H1 (cell line): ENCODE measurements at regions not wholly inside any gene's neighbourhood (a gene's known extent, or its start where the extent isn't known, plus 50 kb on each side); places are given as distances from the start of the nearest gene placed in this dataset.

ENCODE experiments used
- CBX5 ChIP-seq: fragments of 300-800, 300-1000 bp; sonication (generic); IDR thresholded peaks from 2 replicates; pipeline ENCODE4 v1.7.1; 2016; ENCODE audit warnings: antibody characterized with exemption, low read length, low read depth
- CBX8 ChIP-seq: fragments of 300-800, 300-1000 bp; sonication (generic); IDR thresholded peaks from 2 replicates; pipeline ENCODE4 v1.7.1; 2016; ENCODE audit warnings: low read depth, low read length, borderline replicate concordance
- CHD1 ChIP-seq: IDR thresholded peaks from 2 replicates; pipeline ENCODE4 v1.6.1; 2012; ENCODE audit warnings: low read depth, low read length, improper control_type of control experiment
- CHD2 ChIP-seq: IDR thresholded peaks from 2 replicates; pipeline ENCODE4 v1.6.1; 2012; ENCODE audit warnings: low read length, improper control_type of control experiment
- CTCF ChIP-seq, 3 experiments: IDR thresholded peaks; 1 replicate in 2 of 3; 2 replicates in 1 of 3; pipeline versions ENCODE4 v1.5.1 to v1.6.1; 2011; ENCODE audit warnings: low read length in 3 of 3, mild to moderate bottlenecking in 3 of 3, inconsistent platforms in 2 of 3, low read depth in 1 of 3, moderate library complexity in 1 of 3; ENCODE audit not compliant: insufficient read depth in 1 of 3; ENCODE audit errors: control extremely low read depth in 1 of 3
- GTF2F1 ChIP-seq: IDR thresholded peaks from 2 replicates; pipeline ENCODE4 v1.6.1; 2012; ENCODE audit warnings: low read depth, low read length, improper control_type of control experiment, borderline replicate concordance
- JUND ChIP-seq: IDR thresholded peaks from 2 replicates; pipeline ENCODE4 v1.6.1; 2011; ENCODE audit warnings: mild to moderate bottlenecking, improper control_type of control experiment, low read length
- KDM1A ChIP-seq: fragments of 200-600, 300-600 bp; sonication (generic); IDR thresholded peaks from 2 replicates; pipeline ENCODE4 v1.7.1; 2016; ENCODE audit warnings: mild to moderate bottlenecking, low read length, borderline replicate concordance
- NANOG ChIP-seq: IDR thresholded peaks from 2 replicates; pipeline ENCODE4 v1.6.1; 2011; ENCODE audit warnings: low read length, low read depth, mild to moderate bottlenecking, inconsistent platforms; ENCODE audit not compliant: insufficient read depth, poor library complexity, severe bottlenecking
- PHF8 ChIP-seq: fragments of 200-600 bp; sonication (generic); conservative IDR thresholded peaks from 2 replicates; pipeline ENCODE4 v1.7.1; 2012; ENCODE audit warnings: low read depth, mild to moderate bottlenecking, inconsistent platforms, low read length, moderate library complexity
- SIN3A ChIP-seq, 2 experiments: IDR thresholded peaks in 1 of 2; conservative IDR thresholded peaks in 1 of 2; 2 replicates each; pipeline ENCODE4 v1.6.1; 2011 to 2012; ENCODE audit warnings: low read length in 2 of 2, improper control_type of control experiment in 1 of 2, low read depth in 1 of 2, mild to moderate bottlenecking in 1 of 2
- SRF ChIP-seq: IDR thresholded peaks from 2 replicates; pipeline ENCODE4 v1.6.1; 2011; ENCODE audit warnings: mild to moderate bottlenecking, low read depth, low read length, moderate library complexity

- TF ChIP-seq CBX8 (no peak), GTF2F1 (no peak), KDM1A (no peak), CHD2 (no peak), JUND (no peak), SIN3A (conservative IDR thresholded peaks at IDR 0.05 in 1 of 2, IDR thresholded peaks at IDR 0.05 in 1 of 2; ENCODE audit: low read depth in 1 of 2, low read length in 2 of 2) (no peak), CTCF (IDR thresholded peaks at IDR 0.05; ENCODE audit: control extremely low read depth in 1 of 3, insufficient read depth in 1 of 3, low read depth in 1 of 3, low read length in 3 of 3) (peak; percentile 45 to 58 (median 46)), NANOG (peak; percentile 40), SRF (no peak), PHF8 (no peak), CBX5 (no peak), CHD1 (no peak)
These were observed 414.8 kb upstream of the MKI67 start (continued) for GRCh38 chr10:128540781-128541761.
